T-helper 1 cell (primary cell): ENCODE measurements at regions not wholly inside any gene's neighbourhood (a gene's known extent, or its start where the extent isn't known, plus 50 kb on each side); places are given as distances from the start of the nearest gene placed in this dataset.
A peak's percentile ranks its signal among the peaks of the same experiment; 100 is the strongest.

Experiments
- DNase-seq, 5 donors: peaks; one replicate each; pipeline ENCODE4 v3.0.0-alpha.2; 2012 to 2020

DNA sequence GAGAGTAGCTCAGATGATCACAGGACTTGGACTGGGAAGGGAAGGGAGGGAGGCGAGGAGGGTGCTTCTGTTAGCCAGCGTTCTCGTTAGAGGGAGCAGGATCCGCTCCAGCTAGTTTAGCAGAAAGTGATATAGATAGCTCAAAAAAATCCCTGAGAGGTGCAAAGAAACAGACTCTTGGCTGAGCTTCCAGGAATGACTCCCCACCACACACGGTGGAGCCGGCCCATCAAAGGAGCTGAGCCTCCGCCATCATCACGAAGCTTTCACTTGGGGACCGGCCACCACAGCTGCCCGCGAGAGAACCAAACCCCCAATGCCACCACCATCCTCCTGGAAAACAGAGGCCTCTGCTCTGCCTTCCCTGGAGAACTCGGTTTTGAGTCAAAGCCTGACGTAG lies 124.6 kb upstream of the BCL2L14 start:
- DNase-seq = no peak

DNA sequence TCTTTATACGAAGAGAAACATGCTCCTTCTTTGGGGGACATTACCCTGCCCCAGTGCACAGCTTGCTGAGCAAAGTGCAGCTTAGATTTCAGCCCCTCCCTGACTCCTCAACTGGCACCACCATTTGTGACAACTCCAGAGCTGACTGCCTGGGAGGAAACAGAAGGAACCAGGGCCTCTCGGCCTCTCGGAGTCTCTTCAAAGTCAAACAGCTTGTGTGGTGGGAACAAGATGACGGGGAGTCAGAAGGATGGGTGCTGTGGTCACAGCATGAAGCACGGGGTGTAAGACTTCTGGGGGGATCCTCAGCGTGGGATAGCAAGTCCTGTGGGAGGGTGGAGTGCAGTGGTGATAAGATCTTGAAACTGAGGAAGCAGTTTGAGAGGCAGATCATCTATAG lies 123.5 kb upstream of the BCL2L14 start:
- no peak for DNase-seq

DNA sequence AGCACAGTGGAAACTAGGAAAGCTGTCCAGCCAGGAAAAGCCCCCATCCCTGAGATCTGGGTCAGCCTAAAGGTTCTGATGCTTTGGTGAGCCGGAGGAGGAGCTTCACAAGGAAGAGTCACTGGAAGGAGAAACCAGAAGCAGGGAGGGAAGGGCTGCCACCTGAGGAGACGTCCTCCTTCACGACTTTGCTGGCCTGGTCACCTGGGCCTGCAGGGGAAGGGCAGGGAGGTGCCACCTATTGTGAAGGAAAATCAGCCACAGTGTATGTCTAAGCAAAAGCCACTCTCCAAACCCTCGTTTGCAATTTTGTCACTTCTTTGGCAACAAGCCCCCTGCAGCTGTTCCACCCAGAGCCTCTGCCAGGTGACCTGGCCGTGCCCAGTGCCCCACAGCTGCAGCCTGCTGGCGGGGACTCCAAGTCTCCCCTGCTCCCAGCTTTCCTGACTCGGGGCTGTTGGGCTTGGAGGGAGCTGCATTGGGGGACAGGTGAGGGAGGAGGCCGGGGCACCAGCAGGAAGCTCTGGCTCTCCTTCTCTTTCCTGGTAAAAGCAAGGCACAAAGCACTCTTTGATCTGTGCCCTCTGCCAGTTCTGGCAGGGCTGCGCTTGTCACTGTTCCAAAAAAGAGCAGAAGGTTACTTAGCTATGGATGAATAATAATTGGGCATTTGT lies 120.9 kb upstream of the BCL2L14 start:
- DNase-seq = no peak

DNA sequence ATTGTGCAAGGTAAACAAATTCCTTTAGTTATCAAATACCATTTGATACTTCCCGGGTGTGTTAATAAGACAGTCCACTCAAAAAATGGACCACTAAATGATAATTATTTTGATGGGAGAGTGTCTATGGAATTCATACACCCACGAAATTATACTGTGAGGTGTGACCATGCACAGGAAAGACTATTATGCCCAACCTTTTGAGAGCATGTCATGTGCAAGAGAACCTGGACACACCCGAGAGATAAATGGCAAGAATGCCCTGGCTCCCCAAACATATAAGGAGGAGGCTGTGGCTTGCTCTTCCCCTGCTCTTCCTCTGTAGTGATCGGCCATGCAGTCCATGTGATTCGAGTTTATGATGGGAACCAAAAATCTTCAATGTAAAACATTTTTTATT lies 119.5 kb upstream of the BCL2L14 start:
- no peak for DNase-seq

DNA sequence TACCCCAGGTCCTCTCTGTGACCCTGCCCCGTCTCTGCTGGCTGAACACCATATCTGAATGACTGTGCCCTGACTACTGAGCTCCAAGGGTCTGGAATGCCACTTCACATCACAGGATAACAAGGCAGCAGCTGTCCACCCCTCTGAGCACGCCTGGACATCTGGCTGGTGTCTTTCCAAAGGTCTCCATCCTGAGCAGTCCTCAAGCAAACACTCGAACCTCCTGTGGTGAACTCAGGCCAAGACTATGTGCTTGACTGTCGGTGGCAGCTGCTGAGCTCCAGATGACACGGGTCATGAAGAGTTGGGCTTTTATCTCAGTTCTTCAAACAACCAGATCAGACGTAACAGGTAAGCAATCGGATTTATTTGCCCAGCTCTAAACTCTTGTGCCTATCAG lies 117.2 kb upstream of the BCL2L14 start:
- peak in 1 of 5 donors; percentile 17 for DNase-seq

DNA sequence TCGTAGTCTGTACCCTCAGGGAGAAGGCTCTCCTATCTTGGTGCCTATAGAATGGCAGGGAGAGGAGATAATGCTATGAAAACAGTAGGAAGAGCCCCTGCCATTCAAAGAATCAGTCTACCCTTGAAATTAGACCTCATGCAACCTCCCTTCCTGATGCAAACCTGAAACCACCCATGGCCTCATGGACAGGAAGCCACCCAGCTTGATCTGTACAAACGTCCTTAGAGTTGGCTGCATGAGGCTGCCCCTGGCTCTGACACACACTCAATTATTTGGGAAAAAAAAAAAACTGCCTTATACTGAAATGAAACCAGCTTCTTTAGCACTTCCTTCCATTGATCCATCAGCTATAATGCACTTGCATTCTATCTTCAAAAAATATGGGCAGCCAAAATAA lies 116.6 kb upstream of the BCL2L14 start:
- peak in 1 of 5 donors; percentile 87 for DNase-seq

DNA sequence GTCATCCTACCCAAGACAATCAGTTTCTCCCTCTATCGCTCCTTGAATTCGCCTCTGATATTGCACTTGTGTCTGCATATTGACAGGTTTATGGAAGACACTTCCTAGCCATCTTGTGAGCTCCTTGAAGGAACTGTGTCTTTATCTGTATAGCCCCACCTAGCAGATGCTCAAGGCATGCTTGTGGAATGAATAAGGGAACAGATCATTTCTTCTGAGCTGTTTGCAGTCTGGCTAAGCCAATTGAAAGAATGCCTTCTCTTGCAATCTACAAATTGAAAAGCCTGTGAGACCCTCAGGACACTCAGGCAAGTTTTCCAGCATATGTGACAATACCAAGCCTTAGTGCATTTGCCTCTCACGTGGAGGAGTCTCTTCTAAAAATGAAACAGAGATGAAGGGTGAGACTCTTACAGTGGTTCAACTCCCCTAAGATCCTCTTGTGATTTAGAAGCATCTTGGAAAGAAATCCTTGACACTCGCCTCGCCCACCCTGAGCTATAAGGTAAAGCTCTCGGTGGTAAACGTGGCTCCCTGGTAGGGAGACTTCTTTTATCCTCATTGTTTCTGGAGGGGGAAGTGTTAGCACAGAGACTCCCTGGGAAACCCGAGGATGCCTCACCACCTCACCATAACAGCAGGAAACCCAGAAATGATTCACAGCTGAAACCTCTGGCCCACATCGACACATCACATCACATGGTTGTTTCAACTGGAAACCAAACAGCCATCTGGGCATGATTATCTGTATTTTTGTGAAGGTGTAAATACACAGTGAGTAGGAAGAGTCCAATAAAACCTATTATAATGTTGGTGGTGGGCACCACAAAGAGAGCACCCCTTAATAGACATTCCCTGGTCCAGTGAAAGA lies 112.3 kb upstream of the BCL2L14 start:
- peak in 1 of 5 donors; percentile 86 for DNase-seq

DNA sequence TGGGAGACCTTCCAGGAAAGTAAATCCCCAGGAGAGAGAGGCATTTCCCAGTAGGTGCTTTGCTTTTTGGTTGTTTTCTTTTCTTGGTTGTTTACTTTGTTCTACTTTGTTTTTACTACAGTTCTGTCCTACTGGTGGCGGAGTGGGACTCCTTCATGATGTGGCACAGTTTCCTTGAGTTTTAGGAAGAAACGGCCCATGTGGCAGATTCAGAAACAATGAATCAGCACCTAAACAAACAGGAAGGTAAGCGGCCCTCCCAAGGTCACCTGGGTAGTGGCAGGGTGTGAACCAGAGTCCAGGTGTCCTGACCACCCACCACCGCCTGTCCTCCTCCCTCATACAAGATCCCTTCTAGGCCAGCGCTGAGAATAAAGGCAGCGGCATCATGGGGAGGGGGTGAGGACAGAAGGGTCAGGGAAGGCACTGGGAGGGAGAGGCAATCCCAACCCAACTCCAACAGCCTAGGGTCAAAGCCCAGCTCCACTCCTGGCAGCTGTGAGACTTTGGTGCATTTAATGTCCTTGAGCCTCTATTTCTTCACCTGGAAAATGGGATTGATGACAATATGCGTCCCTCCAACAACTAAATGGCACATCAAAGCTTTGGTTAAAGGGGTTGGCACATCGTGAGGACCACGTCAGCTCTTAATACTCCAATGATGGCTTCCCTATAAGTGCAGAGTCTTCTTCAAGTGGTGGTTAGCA lies 111.5 kb upstream of the BCL2L14 start:
- DNase-seq = peak in 1 of 5 donors; percentile 62

DNA sequence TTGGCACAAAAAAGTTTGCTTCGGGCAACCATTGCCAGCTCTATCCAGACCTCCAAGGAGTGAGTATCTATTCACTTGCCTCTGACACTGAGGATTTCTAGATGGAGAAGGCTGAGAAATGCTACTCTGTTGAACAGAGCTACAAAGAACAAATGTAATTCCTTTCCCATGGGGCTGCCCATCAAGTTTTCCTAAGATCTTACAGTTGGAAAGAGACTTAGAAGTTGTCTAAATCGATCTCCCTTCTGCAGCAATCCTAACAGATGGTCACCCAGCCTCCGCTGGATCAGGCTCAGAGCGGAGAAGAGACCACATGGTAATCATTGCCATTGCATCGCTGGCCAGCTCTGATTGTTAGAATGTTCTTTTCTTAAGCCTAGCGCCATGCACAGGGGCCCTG lies 110.1 kb upstream of the BCL2L14 start:
- no peak for DNase-seq

DNA sequence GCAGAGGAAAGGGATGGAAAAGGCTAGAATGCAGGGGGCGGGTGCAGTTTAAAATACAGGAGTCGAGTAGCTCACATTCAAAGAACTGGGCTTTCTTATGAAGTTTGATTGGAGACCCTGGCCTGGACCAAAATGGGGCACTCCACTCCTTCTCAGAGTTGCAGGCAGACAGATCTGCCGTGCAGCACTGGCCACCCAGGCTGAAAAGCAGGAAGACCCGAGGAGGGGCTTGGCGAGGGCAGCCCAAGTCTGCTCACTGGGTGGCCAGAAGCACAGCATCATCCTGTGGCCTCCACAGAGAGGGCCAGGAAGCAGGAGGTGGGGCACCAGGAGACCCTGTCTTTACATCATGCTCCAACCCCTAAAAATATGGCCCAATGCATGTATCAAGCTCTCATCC lies 109.1 kb upstream of the BCL2L14 start:
- DNase-seq = no peak

DNA sequence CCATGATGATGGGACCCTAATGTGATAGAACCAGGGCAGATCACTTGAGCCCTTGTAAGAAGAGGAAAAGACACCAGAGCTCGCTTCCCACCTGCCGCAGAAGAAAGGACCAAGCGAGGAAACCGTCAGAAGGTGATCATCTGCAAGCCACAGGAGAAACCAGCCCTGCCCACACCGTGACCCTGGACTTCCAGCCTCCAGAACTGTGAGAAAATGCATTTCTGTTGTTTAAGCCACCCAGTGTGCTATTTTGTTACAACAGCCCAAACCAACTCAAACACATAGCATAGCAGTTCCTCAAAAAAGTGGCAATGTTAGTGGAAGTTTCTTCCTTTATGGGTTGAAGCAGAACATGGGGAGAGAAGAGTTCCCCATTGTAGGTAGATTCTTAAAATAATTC lies 107.9 kb upstream of the BCL2L14 start:
- no peak for DNase-seq

DNA sequence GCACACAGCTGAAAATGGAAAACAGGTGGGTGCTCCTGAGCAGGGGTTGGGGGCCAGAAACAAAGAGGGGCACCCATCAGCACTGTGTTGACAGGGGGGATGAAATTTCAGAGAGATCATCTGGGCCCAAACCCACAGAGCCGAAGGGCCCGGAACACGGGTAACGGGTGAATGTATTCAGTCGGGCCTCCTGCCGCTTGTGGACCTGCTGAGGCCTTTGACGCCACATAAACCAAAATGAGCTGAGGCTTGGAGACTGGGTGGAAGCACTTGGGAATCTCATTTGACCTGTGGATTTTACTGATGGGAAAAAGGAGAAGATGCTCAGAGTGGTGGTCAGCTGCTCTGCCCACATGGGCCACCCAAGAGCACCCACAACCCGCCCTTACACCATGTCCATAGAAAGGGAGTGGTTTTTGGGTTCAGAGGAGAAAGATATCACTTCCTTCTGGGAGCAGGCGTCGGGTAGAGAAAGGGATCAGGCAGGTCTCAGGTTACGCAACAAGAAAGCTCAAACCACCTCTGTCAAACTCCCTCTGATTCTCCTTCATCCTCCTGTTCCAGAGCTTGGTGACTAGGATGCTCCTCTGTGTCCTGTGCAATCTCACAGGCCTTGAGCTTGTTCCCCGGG lies 106.8 kb upstream of the BCL2L14 start:
- no peak for DNase-seq

DNA sequence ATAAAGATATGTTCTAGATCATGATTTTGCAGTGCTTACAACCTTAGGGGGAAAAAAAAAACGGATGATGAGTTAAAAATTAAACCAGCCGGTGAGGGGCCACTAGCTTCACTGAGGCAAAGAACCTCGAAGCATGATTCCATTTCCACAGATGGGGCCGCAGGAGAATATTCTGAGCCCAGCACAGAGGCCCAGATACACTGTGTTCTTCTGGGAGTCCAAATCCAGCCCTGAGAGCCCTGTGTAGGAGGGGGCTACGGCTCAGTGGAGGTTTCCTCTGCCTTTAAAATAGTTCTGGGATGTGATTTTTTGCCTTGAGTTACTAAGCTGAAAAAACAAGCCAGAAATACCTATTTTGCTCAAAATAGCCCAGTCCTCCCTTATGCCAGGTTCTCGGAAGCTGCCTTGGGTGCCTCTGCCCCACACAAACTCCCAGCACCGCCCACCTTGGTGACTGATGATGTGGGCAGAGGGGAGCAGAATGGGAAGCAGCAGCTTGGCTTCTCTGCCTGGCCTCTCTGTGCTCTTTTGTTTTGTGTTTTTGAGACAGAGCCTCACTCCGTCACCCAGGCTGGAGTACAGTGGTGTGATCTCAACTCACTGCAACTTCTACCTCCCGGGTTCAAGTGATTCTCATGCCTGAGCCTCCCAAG lies 105.4 kb upstream of the BCL2L14 start:
- no peak for DNase-seq

DNA sequence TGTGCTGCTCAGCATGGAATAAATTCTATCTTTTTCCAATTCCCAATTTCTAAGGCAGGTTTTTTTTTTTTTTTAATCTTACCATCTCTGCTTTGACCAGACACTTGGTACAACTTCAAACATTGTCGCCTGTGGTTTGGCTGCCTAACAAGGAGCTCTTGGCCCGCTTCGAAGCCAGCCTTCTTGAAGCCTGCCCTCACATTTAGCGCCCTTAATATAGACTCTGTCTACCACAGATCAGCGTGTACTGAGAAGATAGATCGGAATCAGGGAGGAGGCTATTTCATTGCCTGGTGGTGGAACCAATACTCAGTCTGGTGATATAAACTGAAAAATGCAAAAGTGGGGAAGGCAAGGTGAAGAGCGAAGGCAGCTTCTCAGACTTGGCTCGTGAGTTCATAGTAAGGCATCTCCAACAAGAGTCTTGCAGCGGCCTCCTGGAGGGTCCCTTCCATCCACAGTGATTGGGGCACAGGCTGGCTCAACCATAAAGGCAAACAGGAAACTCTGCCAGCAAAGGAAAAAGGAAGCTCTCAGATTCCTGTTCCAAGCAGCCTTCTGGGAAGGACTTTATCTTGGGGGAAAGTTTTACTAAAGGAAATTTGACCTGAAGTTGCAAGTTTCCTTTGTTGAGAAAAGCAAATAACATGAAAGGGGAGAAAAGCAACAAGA lies 103.2 kb upstream of the BCL2L14 start:
- DNase-seq = no peak

DNA sequence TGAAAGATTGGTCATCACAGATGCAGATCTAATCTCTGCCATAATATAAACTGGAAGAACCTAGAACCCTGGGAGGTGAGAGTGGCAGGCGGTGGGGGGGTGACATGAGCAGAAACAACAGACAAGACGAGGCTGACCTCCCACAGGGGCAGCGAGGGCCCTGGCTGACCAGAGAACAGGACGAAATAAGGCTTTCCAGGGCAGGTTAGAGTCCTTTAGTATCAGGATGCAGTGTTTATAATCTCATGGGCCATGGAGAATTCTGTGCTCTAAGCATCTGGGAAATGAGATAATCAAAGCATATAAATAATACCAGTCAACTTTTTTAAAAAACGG lies 102.7 kb upstream of the BCL2L14 start:
- DNase-seq = no peak

DNA sequence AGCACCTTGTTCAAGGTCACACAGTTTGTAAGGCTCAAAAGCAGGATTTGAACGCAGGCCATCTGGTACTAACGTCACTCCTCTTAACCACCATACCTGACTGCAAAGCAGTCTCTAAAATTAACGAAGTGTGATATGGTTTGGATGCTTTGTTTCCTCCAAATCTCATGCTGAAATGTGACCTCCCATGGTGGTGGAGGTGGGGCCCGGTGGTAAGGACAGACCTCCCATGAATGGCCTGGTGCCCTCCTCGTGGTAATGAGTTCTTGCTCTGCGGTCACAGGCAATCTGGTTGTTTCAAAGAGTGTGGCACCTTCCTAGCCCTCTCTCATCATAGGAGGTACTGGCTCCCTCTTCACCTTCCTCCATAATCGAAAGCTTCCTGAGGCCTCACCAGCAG lies 102.2 kb upstream of the BCL2L14 start:
- DNase-seq = no peak

DNA sequence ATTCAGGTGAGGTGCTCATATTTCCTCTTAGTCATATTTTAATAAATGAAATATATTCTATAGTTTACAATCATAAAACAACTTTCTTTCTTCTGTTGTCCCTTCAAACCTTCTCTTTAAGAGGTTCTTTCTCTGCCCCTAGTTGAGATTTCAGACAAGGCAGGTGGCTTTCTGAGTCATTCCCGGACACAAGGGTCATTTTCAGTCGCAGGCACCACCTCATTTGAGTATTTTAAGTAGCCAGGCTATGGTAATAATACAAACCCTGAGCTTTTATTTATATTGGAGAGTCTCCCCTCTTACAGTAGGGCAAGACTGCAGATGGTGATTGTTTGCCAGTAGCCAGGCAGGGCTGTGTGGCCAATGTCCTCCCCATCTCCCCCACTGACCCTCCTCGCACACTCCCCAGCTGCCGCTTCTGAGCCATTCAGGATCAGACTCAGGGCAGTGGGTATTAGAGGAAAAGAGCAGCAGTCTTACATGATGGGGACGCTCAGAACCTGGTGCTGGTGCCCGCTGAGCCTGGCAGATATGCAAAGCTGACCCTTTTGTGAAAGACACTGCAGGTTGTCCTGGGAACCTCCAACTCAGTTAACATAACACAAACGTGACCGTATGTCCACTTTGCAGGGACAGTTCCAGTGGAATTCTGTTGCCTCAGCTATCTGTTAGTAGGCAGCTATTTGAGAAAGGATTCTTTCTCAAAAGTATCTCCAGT lies 101.1 kb upstream of the BCL2L14 start:
- no peak for DNase-seq

DNA sequence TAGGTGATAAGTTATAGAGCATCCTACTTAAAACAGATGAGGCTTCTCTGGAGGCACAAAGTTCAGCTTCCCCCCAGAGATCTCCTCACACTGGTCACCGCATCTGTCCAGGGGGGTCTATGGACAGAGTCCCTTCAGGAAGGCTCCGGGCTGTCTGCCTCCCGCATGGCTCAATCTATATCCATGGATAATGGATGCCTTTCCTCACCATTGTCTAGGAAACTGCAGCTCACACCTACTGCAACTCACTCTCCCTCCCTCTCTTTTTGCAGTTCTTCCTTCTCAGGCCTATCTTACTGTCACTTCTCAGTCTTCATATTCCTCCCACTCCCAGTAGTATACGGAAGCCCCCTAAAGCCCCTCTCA lies 100.6 kb upstream of the BCL2L14 start:
- DNase-seq = no peak

DNA sequence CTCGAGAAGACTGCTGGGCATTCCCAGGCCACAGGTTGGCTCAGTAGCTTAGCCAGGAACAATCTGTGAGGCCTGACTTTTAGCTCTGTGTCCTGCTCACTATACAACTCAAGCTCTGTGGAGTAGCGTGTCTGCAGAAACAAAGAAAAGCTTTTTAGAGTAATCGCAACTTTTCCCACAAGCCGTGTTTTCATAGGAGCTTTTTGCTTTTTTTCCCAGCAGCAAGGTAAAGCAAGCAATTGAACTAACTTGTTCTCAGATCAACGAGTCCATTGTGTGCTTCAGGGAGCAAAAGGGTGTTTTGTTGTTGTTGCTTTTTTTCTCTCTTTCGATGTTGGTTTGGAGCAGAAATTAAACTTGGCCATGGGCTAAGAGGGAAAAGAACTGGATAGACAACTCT lies 97.3 kb upstream of the BCL2L14 start:
- no peak for DNase-seq

DNA sequence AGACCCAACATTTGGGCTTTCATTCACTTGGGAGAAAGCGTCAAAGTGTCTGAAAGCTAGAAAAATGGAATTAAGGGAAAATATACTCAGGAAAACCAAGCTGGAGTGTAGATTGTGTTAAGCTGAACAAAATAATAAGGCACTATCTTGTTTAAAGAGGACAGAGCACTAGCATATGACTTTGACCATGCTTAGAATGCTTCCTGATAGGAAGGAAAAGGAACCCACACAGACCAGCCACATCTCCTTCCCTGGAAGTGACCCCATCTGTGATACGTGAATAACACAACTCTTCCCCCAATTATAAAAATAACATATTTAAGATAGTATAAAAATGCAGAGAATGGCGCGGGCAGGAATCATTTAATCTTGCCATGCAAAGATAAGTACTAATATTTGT lies 94.7 kb upstream of the BCL2L14 start:
- no peak for DNase-seq

DNA sequence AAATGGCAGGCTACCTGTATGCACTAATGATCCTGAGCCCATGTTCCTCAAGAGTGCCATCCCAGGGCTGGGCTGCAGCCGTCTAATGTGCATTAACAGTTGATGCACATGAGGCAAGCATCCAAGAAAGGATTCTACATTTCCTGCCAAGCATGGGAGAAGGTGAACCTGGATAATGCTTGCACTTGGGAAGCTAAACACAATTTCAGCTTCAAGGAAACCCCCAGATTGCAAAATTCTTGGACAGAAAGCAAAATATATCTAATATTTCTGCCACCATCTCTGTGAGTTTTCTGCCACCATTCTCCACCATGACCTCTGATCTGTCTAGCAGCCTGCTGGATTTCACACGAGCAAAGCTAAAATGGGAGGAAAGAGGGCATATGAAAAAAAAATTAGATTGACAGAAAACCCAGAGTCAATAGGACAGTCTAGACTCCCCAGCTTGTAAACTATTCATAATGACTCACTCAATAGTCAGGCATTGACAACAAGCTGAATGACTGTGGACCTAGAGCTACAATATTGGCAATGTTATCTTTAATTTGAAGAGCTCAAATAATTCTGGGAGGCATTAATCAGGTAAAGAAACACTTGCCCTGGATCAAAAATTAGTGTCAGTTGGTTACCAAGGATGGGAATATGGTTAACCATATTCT lies 91.9 kb upstream of the BCL2L14 start:
- peak in 1 of 5 donors; percentile 36 for DNase-seq
